ENCODE measurements at regions not wholly inside any gene's neighbourhood (a gene's known extent, or its start where the extent isn't known, plus 50 kb on each side); places are given as distances from the start of the nearest gene placed in this dataset.

DNA sequence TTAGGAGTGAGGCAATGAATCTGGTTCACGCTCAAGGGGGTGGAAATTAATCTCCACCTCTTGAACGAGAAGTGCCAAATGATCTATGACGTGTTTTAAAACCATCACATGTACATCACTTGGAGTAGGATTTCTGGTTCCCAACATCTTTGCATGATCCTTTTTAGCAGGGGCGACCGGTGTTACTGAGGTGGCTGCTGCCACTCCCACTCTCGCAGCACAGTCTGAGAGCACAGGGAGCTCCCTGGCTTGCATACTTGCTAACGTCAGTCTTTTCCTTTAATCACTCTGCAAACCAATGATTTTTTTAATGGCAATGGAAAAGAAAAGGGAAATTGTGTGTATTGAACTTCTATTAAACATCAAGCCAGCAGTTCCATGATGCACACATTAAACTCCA is 624.4 kb downstream of the IRX1 start:
- no peak for TF ChIP-seq HOXA7 (CRISPR knock-in tag; IDR thresholded peaks at IDR 0.05; ENCODE audit: borderline replicate concordance)
- no peak for TF ChIP-seq ZNF658 (tag by site-specific recombination; IDR thresholded peaks at IDR 0.05)
- TF ChIP-seq ZBTB26 (tag by site-specific recombination; optimal IDR thresholded peaks at IDR 0.05): no peak
- TF ChIP-seq ZNF302 (tag by site-specific recombination; IDR thresholded peaks at IDR 0.05; ENCODE audit: low read depth): no peak
- no peak for TF ChIP-seq MYNN (tag by site-specific recombination; IDR thresholded peaks at IDR 0.05; ENCODE audit: borderline replicate concordance)
- no peak for TF ChIP-seq ZNF24 (tag by site-specific recombination; IDR thresholded peaks at IDR 0.05)
- TF ChIP-seq, protein P1, sequence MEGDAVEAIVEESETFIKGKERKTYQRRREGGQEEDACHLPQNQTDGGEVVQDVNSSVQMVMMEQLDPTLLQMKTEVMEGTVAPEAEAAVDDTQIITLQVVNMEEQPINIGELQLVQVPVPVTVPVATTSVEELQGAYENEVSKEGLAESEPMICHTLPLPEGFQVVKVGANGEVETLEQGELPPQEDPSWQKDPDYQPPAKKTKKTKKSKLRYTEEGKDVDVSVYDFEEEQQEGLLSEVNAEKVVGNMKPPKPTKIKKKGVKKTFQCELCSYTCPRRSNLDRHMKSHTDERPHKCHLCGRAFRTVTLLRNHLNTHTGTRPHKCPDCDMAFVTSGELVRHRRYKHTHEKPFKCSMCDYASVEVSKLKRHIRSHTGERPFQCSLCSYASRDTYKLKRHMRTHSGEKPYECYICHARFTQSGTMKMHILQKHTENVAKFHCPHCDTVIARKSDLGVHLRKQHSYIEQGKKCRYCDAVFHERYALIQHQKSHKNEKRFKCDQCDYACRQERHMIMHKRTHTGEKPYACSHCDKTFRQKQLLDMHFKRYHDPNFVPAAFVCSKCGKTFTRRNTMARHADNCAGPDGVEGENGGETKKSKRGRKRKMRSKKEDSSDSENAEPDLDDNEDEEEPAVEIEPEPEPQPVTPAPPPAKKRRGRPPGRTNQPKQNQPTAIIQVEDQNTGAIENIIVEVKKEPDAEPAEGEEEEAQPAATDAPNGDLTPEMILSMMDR (tag by site-specific recombination; IDR thresholded peaks at IDR 0.05): no peak
- TF ChIP-seq BCL11A (tag by site-specific recombination; IDR thresholded peaks at IDR 0.05; ENCODE audit: low read depth): no peak
